ENCODE measurements at regions not wholly inside any gene's neighbourhood (a gene's known extent, or its start where the extent isn't known, plus 50 kb on each side); places are given as distances from the start of the nearest gene placed in this dataset.

- TF ChIP-seq FOXM1 (IDR thresholded peaks at IDR 0.05; ENCODE audit: borderline replicate concordance, low read depth), result no peak
- TF ChIP-seq, protein P1, sequence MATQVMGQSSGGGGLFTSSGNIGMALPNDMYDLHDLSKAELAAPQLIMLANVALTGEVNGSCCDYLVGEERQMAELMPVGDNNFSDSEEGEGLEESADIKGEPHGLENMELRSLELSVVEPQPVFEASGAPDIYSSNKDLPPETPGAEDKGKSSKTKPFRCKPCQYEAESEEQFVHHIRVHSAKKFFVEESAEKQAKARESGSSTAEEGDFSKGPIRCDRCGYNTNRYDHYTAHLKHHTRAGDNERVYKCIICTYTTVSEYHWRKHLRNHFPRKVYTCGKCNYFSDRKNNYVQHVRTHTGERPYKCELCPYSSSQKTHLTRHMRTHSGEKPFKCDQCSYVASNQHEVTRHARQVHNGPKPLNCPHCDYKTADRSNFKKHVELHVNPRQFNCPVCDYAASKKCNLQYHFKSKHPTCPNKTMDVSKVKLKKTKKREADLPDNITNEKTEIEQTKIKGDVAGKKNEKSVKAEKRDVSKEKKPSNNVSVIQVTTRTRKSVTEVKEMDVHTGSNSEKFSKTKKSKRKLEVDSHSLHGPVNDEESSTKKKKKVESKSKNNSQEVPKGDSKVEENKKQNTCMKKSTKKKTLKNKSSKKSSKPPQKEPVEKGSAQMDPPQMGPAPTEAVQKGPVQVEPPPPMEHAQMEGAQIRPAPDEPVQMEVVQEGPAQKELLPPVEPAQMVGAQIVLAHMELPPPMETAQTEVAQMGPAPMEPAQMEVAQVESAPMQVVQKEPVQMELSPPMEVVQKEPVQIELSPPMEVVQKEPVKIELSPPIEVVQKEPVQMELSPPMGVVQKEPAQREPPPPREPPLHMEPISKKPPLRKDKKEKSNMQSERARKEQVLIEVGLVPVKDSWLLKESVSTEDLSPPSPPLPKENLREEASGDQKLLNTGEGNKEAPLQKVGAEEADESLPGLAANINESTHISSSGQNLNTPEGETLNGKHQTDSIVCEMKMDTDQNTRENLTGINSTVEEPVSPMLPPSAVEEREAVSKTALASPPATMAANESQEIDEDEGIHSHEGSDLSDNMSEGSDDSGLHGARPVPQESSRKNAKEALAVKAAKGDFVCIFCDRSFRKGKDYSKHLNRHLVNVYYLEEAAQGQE (IDR thresholded peaks at IDR 0.05; ENCODE audit: low read depth), result no peak
- TF ChIP-seq TAF1 (IDR thresholded peaks at IDR 0.05; ENCODE audit: low read depth), result no peak
- TF ChIP-seq CREB1 (IDR thresholded peaks at IDR 0.05; ENCODE audit: low read depth), result no peak
- TF ChIP-seq, protein P2, sequence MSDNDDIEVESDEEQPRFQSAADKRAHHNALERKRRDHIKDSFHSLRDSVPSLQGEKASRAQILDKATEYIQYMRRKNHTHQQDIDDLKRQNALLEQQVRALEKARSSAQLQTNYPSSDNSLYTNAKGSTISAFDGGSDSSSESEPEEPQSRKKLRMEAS (IDR thresholded peaks at IDR 0.05), result no peak
Measured at GRCh38 chr10:4488904-4489303, 337.1 kb upstream of the AKR1E2 start.

Data from Ishikawa (cell line).